ENCODE measurements at regions not wholly inside any gene's neighbourhood (a gene's known extent, or its start where the extent isn't known, plus 50 kb on each side); places are given as distances from the start of the nearest gene placed in this dataset.

GRCh38 chr9:68619636-68620035, 79.0 kb upstream of the TMEM252 start:
- DNase-seq (ENCODE audit: low read depth, low spot score), result no peak
- Histone ChIP-seq H3K4me3 (ENCODE audit: low read depth, low read length) (no peak overlapping the region), H3K9me3 (ENCODE audit: control insufficient read depth, insufficient read depth, low read length) (no peaks in the 10 kb centered on the region), H3K27me3 (ENCODE audit: control insufficient read depth, insufficient read depth, low read length) (no peaks in the 10 kb centered on the region), H3K27ac (ENCODE audit: low read depth, low read length) (no peak overlapping the region)
- ChIA-PET CTCF (no interaction called here), POLR2A (no interaction called here)
- no peak for TF ChIP-seq CTCF (IDR thresholded peaks at IDR 0.05; ENCODE audit: low read depth, low read length)

GRCh38 chr9:68625559-68625958, 79.5 kb upstream of the PIP5K1B start:
- Histone ChIP-seq H3K9me3 (ENCODE audit: control insufficient read depth, insufficient read depth, low read length) (no peaks in the 10 kb centered on the region), H3K27me3 (ENCODE audit: control insufficient read depth, insufficient read depth, low read length) (no peaks in the 10 kb centered on the region), H3K4me3 (ENCODE audit: low read depth, low read length) (no peak overlapping the region), H3K27ac (ENCODE audit: low read depth, low read length) (no peak overlapping the region)
- no peak for DNase-seq (ENCODE audit: low read depth, low spot score)
- no peak for TF ChIP-seq CTCF (IDR thresholded peaks at IDR 0.05; ENCODE audit: low read depth, low read length)
- POLR2A ChIA-PET, result no interaction called here
- CTCF ChIA-PET, result no interaction called here

GRCh38 chr9:68626526-68626925, 78.5 kb upstream of the PIP5K1B start:
- H3K9me3 ChIP-seq (ENCODE audit: control insufficient read depth, insufficient read depth, low read length), result no peaks in the 10 kb centered on the region
- TF ChIP-seq CTCF (IDR thresholded peaks at IDR 0.05; ENCODE audit: low read depth, low read length), result no peak
- no peak overlapping the region for H3K27ac ChIP-seq (ENCODE audit: low read depth, low read length)
- H3K27me3 ChIP-seq (ENCODE audit: control insufficient read depth, insufficient read depth, low read length), result no peaks in the 10 kb centered on the region
- ChIA-PET CTCF (no interaction called here), POLR2A (no interaction called here)
- DNase-seq (ENCODE audit: low read depth, low spot score), result no peak
- no peak overlapping the region for H3K4me3 ChIP-seq (ENCODE audit: low read depth, low read length)

- H3K9me3 ChIP-seq (ENCODE audit: control insufficient read depth, insufficient read depth, low read length), result no peaks in the 10 kb centered on the region
- ChIA-PET POLR2A (no interaction called here), CTCF (no interaction called here)
- DNase-seq (ENCODE audit: low read depth, low spot score), result no peak
- H3K4me3 ChIP-seq (ENCODE audit: low read depth, low read length), result no peak overlapping the region
- TF ChIP-seq CTCF (IDR thresholded peaks at IDR 0.05; ENCODE audit: low read depth, low read length), result no peak
- no peaks in the 10 kb centered on the region for H3K27me3 ChIP-seq (ENCODE audit: control insufficient read depth, insufficient read depth, low read length)
- H3K27ac ChIP-seq (ENCODE audit: low read depth, low read length), result no peak overlapping the region
Measured at GRCh38 chr9:68627104-68627503, 77.9 kb upstream of the PIP5K1B start.

GRCh38 chr9:68627594-68627993, 77.4 kb upstream of the PIP5K1B start:
- POLR2A ChIA-PET, result no interaction called here
- no peak overlapping the region for H3K27ac ChIP-seq (ENCODE audit: low read depth, low read length)
- no peak for TF ChIP-seq CTCF (IDR thresholded peaks at IDR 0.05; ENCODE audit: low read depth, low read length)
- H3K27me3 ChIP-seq (ENCODE audit: control insufficient read depth, insufficient read depth, low read length), result no peaks in the 10 kb centered on the region
- H3K9me3 ChIP-seq (ENCODE audit: control insufficient read depth, insufficient read depth, low read length), result no peaks in the 10 kb centered on the region
- CTCF ChIA-PET, result no interaction called here
- no peak overlapping the region for H3K4me3 ChIP-seq (ENCODE audit: low read depth, low read length)
- no peak for DNase-seq (ENCODE audit: low read depth, low spot score)

Measured in AG04450 (cell line).